CD4-positive, alpha-beta T cell (primary cell): ENCODE measurements at regions not wholly inside any gene's neighbourhood (a gene's known extent, or its start where the extent isn't known, plus 50 kb on each side); places are given as distances from the start of the nearest gene placed in this dataset.

Experiments used
- ATAC-seq: fragments of 200-7000 bp; cut with Tn5 transposase; one replicate; pipeline ENCODE4 v1.10.0; 2022; ENCODE audit warnings: mild to moderate bottlenecking; ENCODE audit not compliant: poor library complexity
- CTCF ChIA-PET: fragments of 350-600 bp; sonication (Branson Sonifier 250); formaldehyde crosslinking; loops from one replicate; lab custom pipeline; 2021; ENCODE audit warnings: antibody characterized with exemption, inconsistent platforms; lab: Charles Lee
- POLR2A ChIA-PET: fragments of 350-600 bp; sonication (Branson Sonifier 250); formaldehyde crosslinking; loops from one replicate; lab custom pipeline; 2021; ENCODE audit warnings: antibody characterized with exemption, inconsistent platforms; lab: Charles Lee
- DNase-seq, 14 experiments: peaks; one replicate each; pipeline ENCODE4 v3.0.0-alpha.2; 2013 to 2020; ENCODE audit warnings: mixed read lengths in 2 of 14
- H3K27ac ChIP-seq, 2 donors: one replicate each; pipeline versions ENCODE4 v1.5.1 to v1.7.0; 2013; ENCODE audit warnings: low read length in 2 of 2, low read depth in 1 of 2, mild to moderate bottlenecking in 1 of 2
- H3K27me3 ChIP-seq, 2 experiments: 1 replicate in 1 of 2; 2 replicates in 1 of 2; pipeline versions ENCODE4 v1.6.1 to v1.7.0; 2013; ENCODE audit warnings: low read length in 2 of 2, control low read depth in 1 of 2, mild to moderate bottlenecking in 1 of 2, moderate library complexity in 1 of 2; ENCODE audit not compliant: insufficient read depth in 2 of 2, control insufficient read depth in 1 of 2
- H3K36me3 ChIP-seq: one replicate; pipeline ENCODE4 v1.6.1; 2013; ENCODE audit warnings: low read length, control low read depth; ENCODE audit not compliant: insufficient read depth
- H3K4me1 ChIP-seq: one replicate; pipeline ENCODE4 v1.6.1; 2013; ENCODE audit warnings: low read length, control low read depth; ENCODE audit not compliant: insufficient read depth
- H3K4me3 ChIP-seq: one replicate; pipeline ENCODE4 v1.5.1; 2013; ENCODE audit warnings: mild to moderate bottlenecking, low read length, moderate library complexity
- H3K9me3 ChIP-seq, 2 experiments: 1 replicate in 1 of 2; 2 replicates in 1 of 2; pipeline versions ENCODE4 v1.6.1 to v1.7.0; 2013; ENCODE audit warnings: low read length in 2 of 2, mild to moderate bottlenecking in 2 of 2, control low read depth in 1 of 2, moderate library complexity in 1 of 2; ENCODE audit not compliant: control insufficient read depth in 1 of 2, insufficient read depth in 1 of 2
- H3K27ac Mint-ChIP-seq: one replicate; pipeline ENCODE4 v1.8.0; 2020; ENCODE audit warnings: mixed read lengths
- H3K27me3 Mint-ChIP-seq: one replicate; pipeline ENCODE4 v1.8.0; 2021; ENCODE audit warnings: mixed read lengths
- H3K36me3 Mint-ChIP-seq: one replicate; pipeline ENCODE4 v1.8.0; 2021; ENCODE audit warnings: low read depth, mixed read lengths
- H3K4me1 Mint-ChIP-seq: one replicate; pipeline ENCODE4 v1.8.0; 2021; ENCODE audit warnings: low read depth, mixed read lengths
- H3K4me3 Mint-ChIP-seq: one replicate; pipeline ENCODE4 v1.8.0; 2020; ENCODE audit warnings: mild to moderate bottlenecking, mixed read lengths
- H3K9me3 Mint-ChIP-seq: one replicate; pipeline ENCODE4 v1.8.0; 2020; ENCODE audit warnings: mixed read lengths
- intact Hi-C, 2 experiments: fragments of 100-400 bp; cut with DNase I in 1 of 2; cut with micrococcal nuclease in 1 of 2; formaldehyde crosslinking; loops; one replicate each; pipeline versions ENCODE4 v1.15.1 to v1.9.0; 2023 to 2025; cut with DNase I, micrococcal nuclease
- TF ChIP-seq, protein P1 (sequence below): fragments of 200-600 bp; IDR thresholded peaks from one replicate; pipeline ENCODE4 v1.8.0; 2022; ENCODE audit warnings: antibody characterized with exemption, mild to moderate bottlenecking

DNA sequence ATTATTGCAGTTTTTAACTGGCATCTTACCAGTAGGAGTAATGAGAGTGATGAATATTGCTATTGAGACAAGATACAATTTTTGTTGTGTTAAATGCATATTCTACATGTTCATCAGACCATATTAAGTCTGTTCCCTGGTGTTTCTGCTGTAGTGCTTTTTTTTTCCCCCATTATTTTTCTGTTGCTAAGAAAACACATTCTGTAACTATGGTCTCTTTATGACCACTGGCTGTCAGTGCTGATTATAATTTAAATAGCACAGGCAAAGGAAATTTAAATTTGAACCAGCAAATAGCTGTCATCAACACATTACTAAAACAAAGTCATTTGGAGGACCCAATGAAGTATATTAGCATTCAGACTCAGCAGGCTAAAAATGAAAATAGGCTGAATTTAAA lies 98.3 kb upstream of the ANKRD50 start:
- peaks cover 4 to 9% of the 10 kb centered on the region in 2 experiments for H3K9me3 ChIP-seq
- Mint-ChIP-seq H3K36me3 (no peaks in the 10 kb centered on the region), H3K27ac (no peak overlapping the region), H3K4me3 (no peak overlapping the region), H3K9me3 (peaks cover 11% of the 10 kb centered on the region), H3K27me3 (no peaks in the 10 kb centered on the region), H3K4me1 (no peaks in the 10 kb centered on the region)
- H3K36me3 ChIP-seq, result no peaks in the 10 kb centered on the region
- no peaks in the 10 kb centered on the region for H3K4me1 ChIP-seq
- H3K27ac ChIP-seq, result no peak overlapping the region
- ChIA-PET CTCF (no interaction called here), POLR2A (no interaction called here)
- H3K27me3 ChIP-seq, result no peaks in the 10 kb centered on the region
- TF ChIP-seq, protein P1, sequence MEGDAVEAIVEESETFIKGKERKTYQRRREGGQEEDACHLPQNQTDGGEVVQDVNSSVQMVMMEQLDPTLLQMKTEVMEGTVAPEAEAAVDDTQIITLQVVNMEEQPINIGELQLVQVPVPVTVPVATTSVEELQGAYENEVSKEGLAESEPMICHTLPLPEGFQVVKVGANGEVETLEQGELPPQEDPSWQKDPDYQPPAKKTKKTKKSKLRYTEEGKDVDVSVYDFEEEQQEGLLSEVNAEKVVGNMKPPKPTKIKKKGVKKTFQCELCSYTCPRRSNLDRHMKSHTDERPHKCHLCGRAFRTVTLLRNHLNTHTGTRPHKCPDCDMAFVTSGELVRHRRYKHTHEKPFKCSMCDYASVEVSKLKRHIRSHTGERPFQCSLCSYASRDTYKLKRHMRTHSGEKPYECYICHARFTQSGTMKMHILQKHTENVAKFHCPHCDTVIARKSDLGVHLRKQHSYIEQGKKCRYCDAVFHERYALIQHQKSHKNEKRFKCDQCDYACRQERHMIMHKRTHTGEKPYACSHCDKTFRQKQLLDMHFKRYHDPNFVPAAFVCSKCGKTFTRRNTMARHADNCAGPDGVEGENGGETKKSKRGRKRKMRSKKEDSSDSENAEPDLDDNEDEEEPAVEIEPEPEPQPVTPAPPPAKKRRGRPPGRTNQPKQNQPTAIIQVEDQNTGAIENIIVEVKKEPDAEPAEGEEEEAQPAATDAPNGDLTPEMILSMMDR, result no peak
- DNase-seq, result no peak
- no peak for ATAC-seq
- intact Hi-C loops, result no loop called here
- H3K4me3 ChIP-seq, result no peak overlapping the region

DNA sequence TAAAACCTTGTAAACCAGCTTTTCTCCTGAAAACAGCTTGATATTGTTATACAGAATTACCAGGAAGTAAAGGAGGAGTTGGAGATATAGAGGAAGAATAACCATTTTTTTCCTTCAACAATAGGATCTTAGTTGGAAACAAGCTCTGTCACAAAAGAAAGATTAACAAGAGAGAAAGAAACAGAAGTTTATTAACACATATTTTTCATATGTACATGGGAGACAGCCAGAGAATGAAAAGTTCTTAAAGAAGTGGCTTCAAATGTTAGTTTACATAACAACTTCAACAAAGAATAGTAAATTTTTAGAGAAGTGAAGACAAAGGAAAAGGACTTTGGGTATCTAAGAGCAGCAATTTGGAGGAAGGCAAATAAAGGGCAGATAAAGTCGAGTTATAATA lies 94.9 kb upstream of the ANKRD50 start:
- POLR2A ChIA-PET, result no interaction called here
- Histone ChIP-seq H3K27ac (no peak overlapping the region), H3K9me3 (peaks cover 4 to 9% of the 10 kb centered on the region in 2 experiments), H3K4me3 (no peak overlapping the region), H3K4me1 (no peaks in the 10 kb centered on the region), H3K27me3 (no peaks in the 10 kb centered on the region), H3K36me3 (no peaks in the 10 kb centered on the region)
- H3K4me3 Mint-ChIP-seq, result no peak overlapping the region
- no peak overlapping the region for H3K27ac Mint-ChIP-seq
- peaks cover 9% of the 10 kb centered on the region for H3K9me3 Mint-ChIP-seq
- H3K36me3 Mint-ChIP-seq, result no peaks in the 10 kb centered on the region
- TF ChIP-seq, protein P1, result no peak
- no peaks in the 10 kb centered on the region for H3K4me1 Mint-ChIP-seq
- DNase-seq (no peak), ATAC-seq (no peak)
- H3K27me3 Mint-ChIP-seq, result no peaks in the 10 kb centered on the region
- CTCF ChIA-PET, result interaction anchor here (1.5 kb wide), 1 partner anchor 11 kb away, joined by 3 read pairs; no protein-coding TSS in a partner anchor
- intact Hi-C loops, result no loop called here

DNA sequence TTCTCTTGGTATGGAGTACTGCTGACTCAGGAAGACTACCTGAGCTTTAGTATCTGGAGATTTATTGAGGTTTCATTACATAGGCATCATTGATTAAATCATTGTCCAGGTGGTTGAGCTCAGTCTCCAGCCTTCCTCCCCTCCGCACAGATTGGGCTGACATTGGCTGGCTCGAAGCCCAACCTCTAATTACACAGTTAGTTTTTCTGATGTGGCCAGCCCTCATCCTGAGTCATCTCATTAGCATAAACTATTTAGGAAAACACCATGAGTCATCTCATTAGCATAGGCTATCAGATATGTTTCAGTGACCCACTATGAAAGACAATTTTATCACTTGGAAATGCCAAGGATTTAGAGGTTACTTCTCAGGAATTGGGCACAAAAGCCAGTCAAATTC lies 93.9 kb upstream of the ANKRD50 start:
- Histone ChIP-seq H3K9me3 (peaks cover 2 to 7% of the 10 kb centered on the region in 2 experiments), H3K4me1 (no peaks in the 10 kb centered on the region), H3K27ac (no peak overlapping the region), H3K36me3 (no peaks in the 10 kb centered on the region), H3K4me3 (no peak overlapping the region), H3K27me3 (no peaks in the 10 kb centered on the region)
- Mint-ChIP-seq H3K4me1 (no peaks in the 10 kb centered on the region), H3K36me3 (no peaks in the 10 kb centered on the region), H3K27me3 (no peaks in the 10 kb centered on the region), H3K4me3 (no peak overlapping the region), H3K27ac (no peak overlapping the region), H3K9me3 (peaks cover 2% of the 10 kb centered on the region)
- intact Hi-C loops, result no loop called here
- DNase-seq (no peak), ATAC-seq (no peak)
- POLR2A ChIA-PET, result no interaction called here
- TF ChIP-seq, protein P1, result no peak
- CTCF ChIA-PET, result no interaction called here
